Mammary epithelial cell (primary cell): ENCODE measurements at regions not wholly inside any gene's neighbourhood (a gene's known extent, or its start where the extent isn't known, plus 50 kb on each side); places are given as distances from the start of the nearest gene placed in this dataset.

Experiments
- CTCF ChIP-seq, 2 donors: IDR thresholded peaks in 1 of 2; conservative IDR thresholded peaks in 1 of 2; 2 replicates each; pipeline ENCODE4 v1.5.1; 2011 to 2012; ENCODE audit warnings: inconsistent platforms in 2 of 2, low read length in 2 of 2, mild to moderate bottlenecking in 2 of 2, control low read depth in 1 of 2, low read depth in 1 of 2; ENCODE audit not compliant: insufficient read depth in 1 of 2; ENCODE audit errors: extremely low read depth in 1 of 2
- EZH2 ChIP-seq: IDR thresholded peaks from 2 replicates; pipeline ENCODE4 v1.6.1; 2012; ENCODE audit warnings: low read length, inconsistent platforms, borderline replicate concordance

- TF ChIP-seq CTCF (conservative IDR thresholded peaks at IDR 0.05 in 1 of 2, IDR thresholded peaks at IDR 0.05 in 1 of 2; ENCODE audit: extremely low read depth in 1 of 2, insufficient read depth in 1 of 2, low read depth in 1 of 2, low read length in 2 of 2) (no peak), EZH2 (no peak)
These were observed 121.8 kb upstream of the PCDH9 start for GRCh38 chr13:67351909-67352308.
